Activated naive CD4-positive, alpha-beta T cell treated with anti-CD3 and anti-CD28 coated beads for 36 hours (primary cell): ENCODE measurements at regions not wholly inside any gene's neighbourhood (a gene's known extent, or its start where the extent isn't known, plus 50 kb on each side); places are given as distances from the start of the nearest gene placed in this dataset.

Experiments
- CTCF ChIA-PET: fragments of 350-600 bp; sonication (Branson Sonifier 250); formaldehyde crosslinking; loops from one replicate; lab custom pipeline; 2021; ENCODE audit warnings: antibody characterized with exemption; lab: Charles Lee
- DNase-seq: peaks from one replicate; pipeline ENCODE4 v3.0.0-alpha.2; 2020
- H3K27ac Mint-ChIP-seq: one replicate; pipeline ENCODE4 v1.8.0; 2021; ENCODE audit warnings: mild to moderate bottlenecking, mixed read lengths
- H3K27me3 Mint-ChIP-seq: one replicate; pipeline ENCODE4 v1.8.0; 2021; ENCODE audit warnings: low read depth, mixed read lengths
- H3K36me3 Mint-ChIP-seq: one replicate; pipeline ENCODE4 v1.8.0; 2021; ENCODE audit warnings: low read depth, mixed read lengths
- H3K4me1 Mint-ChIP-seq: one replicate; pipeline ENCODE4 v1.8.0; 2021; ENCODE audit warnings: low read depth, mixed read lengths
- H3K4me3 Mint-ChIP-seq: one replicate; pipeline ENCODE4 v1.8.0; 2021; ENCODE audit warnings: mild to moderate bottlenecking, moderate library complexity, mixed read lengths
- H3K9me3 Mint-ChIP-seq: one replicate; pipeline ENCODE4 v1.8.0; 2021; ENCODE audit warnings: mixed read lengths
- intact Hi-C: fragments of 100-400 bp; cut with micrococcal nuclease; formaldehyde crosslinking; loops from one replicate; pipeline ENCODE4 v1.15.1; 2023

- no peak for DNase-seq
- H3K27ac Mint-ChIP-seq, result no peak overlapping the region
- H3K36me3 Mint-ChIP-seq, result no peaks in the 10 kb centered on the region
- intact Hi-C loops, result no loop called here
- H3K27me3 Mint-ChIP-seq, result no peaks in the 10 kb centered on the region
- no peak overlapping the region for H3K4me3 Mint-ChIP-seq
- no peaks in the 10 kb centered on the region for H3K9me3 Mint-ChIP-seq
- H3K4me1 Mint-ChIP-seq, result peaks cover 5% of the 10 kb centered on the region
- CTCF ChIA-PET, result interaction anchor here (0.7 to 2.2 kb wide), 28 partner anchors 8 to 437 kb away, joined by 3 to 20 read pairs (median 4); no protein-coding TSS in a partner anchor
These were observed 155.6 kb upstream of the PRSS58 start for GRCh38 chr7:142413280-142414000.

- Mint-ChIP-seq H3K9me3 (no peaks in the 10 kb centered on the region), H3K4me3 (no peak overlapping the region), H3K27me3 (no peaks in the 10 kb centered on the region), H3K36me3 (no peaks in the 10 kb centered on the region), H3K4me1 (peaks cover 2% of the 10 kb centered on the region), H3K27ac (no peak overlapping the region)
- peak; percentile 67 for DNase-seq
- intact Hi-C loops, result loop anchor here (1.0 kb wide), 1 partner anchor 71 kb away; no protein-coding TSS in a partner anchor
- CTCF ChIA-PET, result interaction anchor here (0.7 to 2.2 kb wide), 26 partner anchors 8 to 436 kb away, joined by 3 to 20 read pairs (median 4); no protein-coding TSS in a partner anchor
These were observed 154.8 kb upstream of the PRSS58 start for GRCh38 chr7:142412551-142413193.

- Mint-ChIP-seq H3K27me3 (no peaks in the 10 kb centered on the region), H3K4me1 (peaks cover 2% of the 10 kb centered on the region), H3K36me3 (no peaks in the 10 kb centered on the region), H3K27ac (no peak overlapping the region), H3K4me3 (no peak overlapping the region), H3K9me3 (no peaks in the 10 kb centered on the region)
- CTCF ChIA-PET, result interaction anchor here (0.9 to 1.6 kb wide), 2 partner anchors 23 to 50 kb away, joined by 4 to 5 read pairs; no protein-coding TSS in a partner anchor
- DNase-seq, result no peak
- intact Hi-C loops, result no loop called here
These were observed 151.6 kb upstream of the PRSS58 start for GRCh38 chr7:142409471-142409870.

- Mint-ChIP-seq H3K27me3 (no peaks in the 10 kb centered on the region), H3K4me3 (no peak overlapping the region), H3K4me1 (peaks cover 2% of the 10 kb centered on the region), H3K9me3 (no peaks in the 10 kb centered on the region), H3K36me3 (no peaks in the 10 kb centered on the region), H3K27ac (no peak overlapping the region)
- CTCF ChIA-PET, result no interaction called here
- DNase-seq, result no peak
- intact Hi-C loops, result no loop called here
These were observed 150.9 kb upstream of the PRSS58 start for GRCh38 chr7:142408794-142409193.

GRCh38 chr7:142407939-142408570, 150.2 kb upstream of the PRSS58 start:
- H3K27ac Mint-ChIP-seq, result no peak overlapping the region
- peaks cover 2% of the 10 kb centered on the region for H3K4me1 Mint-ChIP-seq
- intact Hi-C loops, result no loop called here
- CTCF ChIA-PET, result interaction anchor here (0.6 to 1.6 kb wide), 7 partner anchors 13 to 754 kb away, joined by 3 to 5 read pairs (median 3); no protein-coding TSS in a partner anchor
- H3K4me3 Mint-ChIP-seq, result no peak overlapping the region
- no peaks in the 10 kb centered on the region for H3K9me3 Mint-ChIP-seq
- no peaks in the 10 kb centered on the region for H3K27me3 Mint-ChIP-seq
- no peaks in the 10 kb centered on the region for H3K36me3 Mint-ChIP-seq
- no peak for DNase-seq

GRCh38 chr7:142405122-142405765, 147.4 kb upstream of the PRSS58 start:
- CTCF ChIA-PET, result no interaction called here
- Mint-ChIP-seq H3K36me3 (no peaks in the 10 kb centered on the region), H3K4me3 (no peak overlapping the region), H3K27me3 (no peaks in the 10 kb centered on the region), H3K4me1 (no peaks in the 10 kb centered on the region), H3K9me3 (no peaks in the 10 kb centered on the region), H3K27ac (no peak overlapping the region)
- intact Hi-C loops, result no loop called here
- no peak for DNase-seq

GRCh38 chr7:142401951-142402350, 144.1 kb upstream of the PRSS58 start:
- no peak for DNase-seq
- CTCF ChIA-PET, result interaction anchor here (0.8 to 1.9 kb wide), 3 partner anchors 10 to 57 kb away, joined by 3 to 6 read pairs (median 3); no protein-coding TSS in a partner anchor
- H3K27me3 Mint-ChIP-seq, result no peaks in the 10 kb centered on the region
- no peaks in the 10 kb centered on the region for H3K9me3 Mint-ChIP-seq
- no peaks in the 10 kb centered on the region for H3K4me1 Mint-ChIP-seq
- intact Hi-C loops, result no loop called here
- H3K36me3 Mint-ChIP-seq, result no peaks in the 10 kb centered on the region
- H3K4me3 Mint-ChIP-seq, result no peak overlapping the region
- H3K27ac Mint-ChIP-seq, result no peak overlapping the region

- H3K4me3 Mint-ChIP-seq, result no peak overlapping the region
- no peak for DNase-seq
- no peak overlapping the region for H3K27ac Mint-ChIP-seq
- H3K4me1 Mint-ChIP-seq, result no peaks in the 10 kb centered on the region
- no peaks in the 10 kb centered on the region for H3K36me3 Mint-ChIP-seq
- H3K9me3 Mint-ChIP-seq, result no peaks in the 10 kb centered on the region
- H3K27me3 Mint-ChIP-seq, result no peaks in the 10 kb centered on the region
- CTCF ChIA-PET, result interaction anchor here (1.2 kb wide), 1 partner anchor 13 kb away, joined by 3 read pairs; no protein-coding TSS in a partner anchor
- intact Hi-C loops, result no loop called here
These were observed 142.2 kb upstream of the PRSS58 start for GRCh38 chr7:142400042-142400533.

GRCh38 chr7:142391191-142391992, 133.5 kb upstream of the PRSS58 start:
- CTCF ChIA-PET, result interaction anchor here (0.9 to 2.3 kb wide), 5 partner anchors 11 to 823 kb away, joined by 3 to 6 read pairs (median 4); no protein-coding TSS in a partner anchor
- peak; percentile 72 for DNase-seq
- Mint-ChIP-seq H3K27me3 (no peaks in the 10 kb centered on the region), H3K9me3 (no peaks in the 10 kb centered on the region), H3K4me1 (no peaks in the 10 kb centered on the region), H3K4me3 (peak overlapping the region; percentile 42), H3K36me3 (no peaks in the 10 kb centered on the region), H3K27ac (peak overlapping the region; percentile 2)
- intact Hi-C loops, result loop anchor here (1.0 kb wide), 1 partner anchor 92 kb away; no protein-coding TSS in a partner anchor

GRCh38 chr7:142389544-142389943, 131.7 kb upstream of the PRSS58 start:
- Mint-ChIP-seq H3K9me3 (no peaks in the 10 kb centered on the region), H3K27ac (no peak overlapping the region), H3K4me3 (no peak overlapping the region), H3K4me1 (peaks cover 10% of the 10 kb centered on the region), H3K36me3 (no peaks in the 10 kb centered on the region), H3K27me3 (no peaks in the 10 kb centered on the region)
- intact Hi-C loops, result loop anchor here (5.0 kb wide), 1 partner anchor 198 kb away; no protein-coding TSS in a partner anchor
- DNase-seq, result no peak
- CTCF ChIA-PET, result interaction anchor here (1.2 to 1.5 kb wide), 3 partner anchors 10 to 86 kb away, joined by 3 to 4 read pairs (median 3); no protein-coding TSS in a partner anchor
